Muscle layer of colon (tissue), 2 donors: ENCODE measurements at regions not wholly inside any gene's neighbourhood (a gene's known extent, or its start where the extent isn't known, plus 50 kb on each side); places are given as distances from the start of the nearest gene placed in this dataset.
"Not testable (repeated sequence)": the region's sequence is repeated elsewhere in the genome, so short reads cannot be mapped to it uniquely, and the experiment has no call there.

Experiments
- H3K27ac ChIP-seq: one replicate; pipeline ENCODE4 v1.7.0; 2013; ENCODE audit warnings: low read depth, mild to moderate bottlenecking, low read length, moderate library complexity
- H3K27me3 ChIP-seq, 2 donors: one replicate each; pipeline ENCODE4 v1.7.0; 2013; ENCODE audit warnings: low read length in 2 of 2, mild to moderate bottlenecking in 2 of 2; ENCODE audit not compliant: insufficient read depth in 2 of 2, control insufficient read depth in 1 of 2
- H3K36me3 ChIP-seq: one replicate; pipeline ENCODE4 v1.7.0; 2013; ENCODE audit warnings: mild to moderate bottlenecking, low read length; ENCODE audit not compliant: insufficient read depth
- H3K4me1 ChIP-seq: one replicate; pipeline ENCODE4 v1.7.0; 2013; ENCODE audit warnings: mild to moderate bottlenecking, low read length; ENCODE audit not compliant: insufficient read depth
- H3K4me3 ChIP-seq, 2 donors: one replicate each; pipeline ENCODE4 v1.7.0; 2013; ENCODE audit warnings: low read length in 2 of 2, low read depth in 1 of 2, mild to moderate bottlenecking in 1 of 2, moderate library complexity in 1 of 2
- H3K9ac ChIP-seq: one replicate; pipeline ENCODE4 v1.7.0; 2013; ENCODE audit warnings: low read length
- H3K9me3 ChIP-seq: one replicate; pipeline ENCODE4 v1.7.0; 2013; ENCODE audit warnings: mild to moderate bottlenecking, low read length
- donor health status: abdominal sarcoma.
- donor health status: Adenocarcinoma of cecum.

DNA sequence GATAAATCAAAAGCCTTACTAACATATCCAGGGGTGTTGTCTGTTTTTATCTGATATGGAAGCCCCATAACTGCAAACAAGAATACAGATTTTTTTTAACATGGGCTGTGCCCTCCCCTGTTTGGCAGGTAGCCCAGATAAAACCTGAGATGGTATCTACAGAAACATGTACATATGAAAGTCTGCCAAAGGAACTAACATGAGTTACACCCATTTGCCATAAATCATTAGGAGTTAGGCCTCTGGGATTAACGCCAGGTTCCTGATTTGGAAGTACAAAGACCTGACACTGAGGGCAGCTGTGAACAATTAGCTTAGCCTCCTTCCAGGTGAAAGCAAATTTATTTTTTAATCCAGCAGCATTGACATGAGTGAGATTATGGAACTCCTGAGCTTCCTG is 264.3 kb downstream of the TECRL start:
- no peaks in the 10 kb centered on the region for H3K36me3 ChIP-seq
- H3K4me1 ChIP-seq: peaks cover 10% of the 10 kb centered on the region
- H3K9ac ChIP-seq: no peak overlapping the region
- no peak overlapping the region for H3K27ac ChIP-seq
- H3K9me3 ChIP-seq: no peaks in the 10 kb centered on the region
- no peaks in the 10 kb centered on the region for H3K27me3 ChIP-seq
- no peak overlapping the region for H3K4me3 ChIP-seq

DNA sequence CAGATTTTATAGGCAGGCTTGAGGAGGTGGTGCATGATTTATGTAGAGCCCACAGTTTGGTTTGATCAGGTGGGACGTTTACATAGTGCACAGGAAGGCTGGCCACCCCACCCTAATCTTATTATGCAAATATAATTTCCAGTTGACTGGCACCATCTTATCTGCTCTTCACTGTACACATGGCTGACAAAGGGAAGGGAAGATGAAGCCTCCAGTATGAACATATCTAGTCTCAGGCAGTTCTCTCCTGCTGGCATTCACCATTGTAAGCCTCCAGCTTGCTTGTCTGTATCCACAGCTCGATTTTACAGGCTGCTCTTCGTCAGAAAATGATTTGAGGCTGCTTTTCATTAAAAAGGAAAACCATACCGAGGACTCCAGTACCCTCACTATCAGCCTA is 278.3 kb downstream of the TECRL start:
- Histone ChIP-seq H3K27ac (no peak overlapping the region), H3K36me3 (no peaks in the 10 kb centered on the region), H3K9ac (no peak overlapping the region), H3K27me3 (no peaks in the 10 kb centered on the region), H3K4me1 (no peaks in the 10 kb centered on the region), H3K4me3 (no peak overlapping the region), H3K9me3 (no peaks in the 10 kb centered on the region)

DNA sequence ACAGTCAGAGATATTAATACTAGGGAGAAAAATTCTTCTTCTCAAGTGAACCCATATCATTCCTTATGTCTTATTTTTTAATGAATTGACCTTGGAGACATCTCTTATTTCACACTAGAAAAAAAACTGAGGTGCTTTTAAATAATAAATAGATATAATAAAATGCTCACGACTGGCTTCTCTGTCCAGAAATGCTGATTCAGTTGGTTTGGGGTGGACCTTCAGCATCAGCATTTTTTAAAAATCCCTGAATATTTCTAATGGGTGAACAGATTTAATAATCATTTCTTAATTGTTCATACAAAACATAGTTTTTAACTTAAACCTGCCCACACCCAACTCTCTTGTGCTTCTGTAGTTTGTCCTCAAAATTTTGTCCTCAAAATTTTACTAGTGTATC is 283.9 kb downstream of the TECRL start:
- no peak overlapping the region for H3K4me3 ChIP-seq
- H3K4me1 ChIP-seq: no peaks in the 10 kb centered on the region
- H3K9me3 ChIP-seq: no peaks in the 10 kb centered on the region
- no peaks in the 10 kb centered on the region for H3K36me3 ChIP-seq
- no peak overlapping the region for H3K9ac ChIP-seq
- H3K27ac ChIP-seq: no peak overlapping the region
- H3K27me3 ChIP-seq: no peaks in the 10 kb centered on the region

DNA sequence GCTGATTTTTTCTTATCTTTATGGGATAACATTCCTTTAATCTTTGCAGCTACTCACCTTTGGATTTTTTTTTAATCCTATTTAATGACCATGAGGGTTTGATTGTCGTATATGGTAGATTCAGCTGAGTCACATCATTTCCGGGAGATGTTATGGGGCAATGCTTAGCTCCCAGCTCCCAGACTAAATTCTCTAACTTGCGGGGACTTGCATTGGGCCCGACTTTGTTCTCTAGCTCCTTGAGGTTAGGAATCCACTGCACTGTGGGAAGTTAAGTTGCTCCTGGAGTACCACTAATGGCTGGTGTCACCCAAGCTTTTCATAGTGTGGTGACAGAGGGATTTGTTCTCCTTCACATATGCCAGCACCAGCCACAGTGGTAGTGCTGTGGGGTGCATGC is 287.4 kb downstream of the TECRL start:
- Histone ChIP-seq H3K27me3 (no peaks in the 10 kb centered on the region), H3K27ac (no peak overlapping the region), H3K9me3 (no peaks in the 10 kb centered on the region), H3K9ac (no peak overlapping the region), H3K36me3 (no peaks in the 10 kb centered on the region), H3K4me1 (no peaks in the 10 kb centered on the region), H3K4me3 (no peak overlapping the region)

DNA sequence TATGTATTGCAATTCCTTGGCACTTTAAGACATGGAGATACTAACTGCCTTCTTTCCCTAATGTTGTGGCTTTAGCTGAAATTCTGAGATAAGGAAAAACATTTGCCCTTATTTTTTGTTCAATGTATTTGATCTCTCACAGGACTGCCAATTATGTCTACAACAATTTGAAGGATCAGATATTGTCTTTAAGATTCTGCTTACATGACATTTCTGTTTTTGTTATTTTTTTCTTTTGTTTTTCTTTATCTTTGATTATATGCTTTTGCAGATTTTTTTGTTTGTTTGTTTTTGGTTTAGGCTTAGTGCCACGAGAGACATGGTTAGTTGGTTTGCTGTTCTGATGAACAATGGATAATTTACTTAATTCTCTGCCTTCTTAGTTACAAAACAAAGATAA is 303.3 kb downstream of the TECRL start:
- no peaks in the 10 kb centered on the region for H3K36me3 ChIP-seq
- H3K27me3 ChIP-seq: no peaks in the 10 kb centered on the region
- H3K4me1 ChIP-seq: no peaks in the 10 kb centered on the region
- H3K4me3 ChIP-seq: no peak overlapping the region
- H3K27ac ChIP-seq: no peak overlapping the region
- no peak overlapping the region for H3K9ac ChIP-seq
- H3K9me3 ChIP-seq: no peaks in the 10 kb centered on the region

DNA sequence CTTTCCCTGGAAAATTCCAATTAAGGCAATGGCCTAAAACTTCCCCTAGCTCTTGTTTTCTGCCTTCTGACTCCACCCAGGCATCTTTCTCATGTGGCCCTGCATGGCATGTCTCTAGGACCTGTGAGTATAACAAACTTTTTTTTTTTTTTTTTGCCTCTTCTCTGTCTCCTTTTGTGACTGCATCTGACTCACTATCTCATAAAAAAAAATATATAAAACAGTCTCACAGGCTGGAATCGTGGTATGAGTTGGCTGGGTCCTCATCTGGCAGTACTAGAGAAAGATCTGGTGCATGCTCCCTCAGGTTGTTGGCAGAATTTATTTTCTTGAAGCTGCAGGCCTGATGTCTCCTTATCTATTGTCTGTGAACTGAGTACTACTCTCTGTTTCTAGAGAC is 313.9 kb downstream of the TECRL start:
- no peak overlapping the region for H3K9ac ChIP-seq
- H3K27me3 ChIP-seq: no peaks in the 10 kb centered on the region
- H3K27ac ChIP-seq: no peak overlapping the region
- H3K4me3 ChIP-seq: no peak overlapping the region
- H3K4me1 ChIP-seq: no peaks in the 10 kb centered on the region
- H3K9me3 ChIP-seq: no peaks in the 10 kb centered on the region
- H3K36me3 ChIP-seq: no peaks in the 10 kb centered on the region

DNA sequence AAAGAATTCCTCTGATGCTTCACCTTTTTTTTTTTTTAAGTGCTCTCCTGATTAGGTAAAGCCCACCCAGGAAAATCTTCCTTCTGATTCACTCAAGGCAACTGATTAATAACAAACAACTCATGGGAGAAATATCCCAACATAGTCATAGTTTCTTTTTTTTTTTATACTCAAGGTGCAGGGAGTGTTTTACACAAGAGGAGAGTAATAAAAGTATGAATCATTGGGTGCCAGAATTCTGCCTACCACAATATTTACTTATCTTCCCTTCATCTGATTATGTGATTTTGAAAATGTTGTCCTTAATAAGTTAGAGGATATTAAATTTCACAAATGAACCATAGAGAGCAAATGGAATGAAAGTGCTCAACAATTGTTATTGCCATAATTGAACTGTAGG is 329.9 kb downstream of the TECRL start:
- Histone ChIP-seq H3K27ac (no peak overlapping the region), H3K4me1 (no peaks in the 10 kb centered on the region), H3K9ac (no peak overlapping the region), H3K9me3 (no peaks in the 10 kb centered on the region), H3K27me3 (no peaks in the 10 kb centered on the region), H3K36me3 (no peaks in the 10 kb centered on the region), H3K4me3 (no peak overlapping the region)

DNA sequence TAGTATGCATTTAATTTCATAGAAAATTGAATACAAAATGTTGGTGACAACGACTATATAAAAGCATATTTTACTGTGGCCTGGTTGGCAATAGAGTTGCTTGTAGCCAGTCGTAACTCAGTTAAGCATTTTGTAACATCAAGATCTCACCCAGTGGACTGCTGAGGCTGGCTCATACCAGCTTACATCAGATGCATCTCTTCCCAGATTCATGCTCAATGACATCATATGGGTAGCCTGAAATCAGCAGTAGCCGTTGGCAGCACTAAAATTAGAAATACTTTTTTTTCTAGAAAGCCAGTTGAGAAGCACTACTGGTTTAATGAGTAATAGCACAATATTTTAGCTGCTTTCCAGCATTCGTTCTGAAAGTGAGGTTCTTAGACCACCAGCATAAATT is 341.2 kb downstream of the TECRL start:
- H3K4me1 ChIP-seq: no peaks in the 10 kb centered on the region
- H3K9me3 ChIP-seq: no peaks in the 10 kb centered on the region
- H3K4me3 ChIP-seq: no peak overlapping the region
- no peak overlapping the region for H3K9ac ChIP-seq
- no peak overlapping the region for H3K27ac ChIP-seq
- H3K27me3 ChIP-seq: no peaks in the 10 kb centered on the region
- no peaks in the 10 kb centered on the region for H3K36me3 ChIP-seq

DNA sequence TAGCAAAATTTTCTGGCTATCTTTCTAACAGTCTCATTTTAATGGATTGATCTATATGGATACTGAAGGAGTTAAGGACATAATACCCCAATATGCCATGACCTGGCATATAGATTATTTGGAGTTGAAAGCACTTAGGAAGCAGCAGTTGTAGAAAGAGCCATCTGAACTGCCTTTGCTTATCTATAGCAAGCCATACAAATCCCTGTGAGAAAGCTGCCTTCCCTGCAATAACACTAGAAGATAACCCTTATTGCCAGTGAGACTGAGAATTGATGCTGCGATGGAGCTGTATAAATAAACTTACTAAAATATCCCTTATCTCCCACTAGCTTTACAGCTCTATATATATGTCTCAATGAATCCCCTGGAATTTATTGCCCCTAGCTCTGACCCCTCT is 346.3 kb downstream of the TECRL start:
- no peaks in the 10 kb centered on the region for H3K9me3 ChIP-seq
- no peaks in the 10 kb centered on the region for H3K27me3 ChIP-seq
- H3K27ac ChIP-seq: no peak overlapping the region

DNA sequence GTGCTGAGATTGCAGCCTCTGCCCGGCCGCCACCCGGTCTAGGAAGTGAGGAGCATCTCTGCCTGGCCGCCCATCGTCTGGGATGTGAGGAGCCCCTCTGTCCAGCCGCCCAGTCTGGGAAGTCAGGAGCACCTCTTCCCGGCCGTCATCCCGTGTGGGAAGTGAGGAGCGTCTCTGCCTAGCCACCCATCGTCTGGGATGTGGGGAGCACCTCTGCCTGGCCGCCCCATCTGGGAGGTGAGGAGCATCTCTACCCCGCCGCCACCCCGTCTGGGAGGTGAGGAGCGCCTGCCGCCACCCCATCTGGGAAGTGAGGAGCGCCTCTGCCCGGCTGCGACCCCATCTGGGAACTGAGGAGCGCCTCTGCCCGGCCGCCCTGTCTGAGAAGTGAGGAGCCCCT is 372.2 kb downstream of the TECRL start:
- not testable (repeated sequence) for H3K36me3 ChIP-seq, H3K9ac ChIP-seq, H3K27me3 ChIP-seq, H3K4me1 ChIP-seq, H3K9me3 ChIP-seq, H3K4me3 ChIP-seq, H3K27ac ChIP-seq

More for the DNA sequence above, 346.3 kb downstream of the TECRL start:
- H3K4me1 ChIP-seq: no peaks in the 10 kb centered on the region
- no peak overlapping the region for H3K9ac ChIP-seq
- no peak overlapping the region for H3K4me3 ChIP-seq
- H3K36me3 ChIP-seq: no peaks in the 10 kb centered on the region

DNA sequence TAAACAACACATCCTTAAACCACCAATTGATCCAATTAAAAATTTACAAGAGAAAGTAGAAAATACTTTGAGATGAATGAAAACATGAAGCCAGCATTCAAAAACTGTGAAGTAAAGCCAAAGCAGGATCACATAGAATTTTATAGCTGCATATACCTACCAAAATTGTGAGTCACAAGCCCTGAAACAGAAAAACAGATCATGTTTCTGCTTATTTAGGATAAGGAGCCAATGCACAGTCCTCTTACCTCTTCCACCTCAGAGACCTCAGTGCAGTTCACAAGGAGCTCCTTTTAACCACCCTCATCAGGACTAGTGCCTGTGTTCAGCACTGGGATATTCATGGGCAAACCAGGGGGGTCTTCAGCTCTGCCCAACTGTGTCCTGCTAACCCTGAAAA is 386.7 kb downstream of the TECRL start:
- H3K9me3 ChIP-seq: no peaks in the 10 kb centered on the region
- H3K4me1 ChIP-seq: no peaks in the 10 kb centered on the region
- H3K4me3 ChIP-seq: no peak overlapping the region
- no peak overlapping the region for H3K9ac ChIP-seq
- no peaks in the 10 kb centered on the region for H3K27me3 ChIP-seq
- H3K27ac ChIP-seq: no peak overlapping the region
- H3K36me3 ChIP-seq: no peaks in the 10 kb centered on the region

DNA sequence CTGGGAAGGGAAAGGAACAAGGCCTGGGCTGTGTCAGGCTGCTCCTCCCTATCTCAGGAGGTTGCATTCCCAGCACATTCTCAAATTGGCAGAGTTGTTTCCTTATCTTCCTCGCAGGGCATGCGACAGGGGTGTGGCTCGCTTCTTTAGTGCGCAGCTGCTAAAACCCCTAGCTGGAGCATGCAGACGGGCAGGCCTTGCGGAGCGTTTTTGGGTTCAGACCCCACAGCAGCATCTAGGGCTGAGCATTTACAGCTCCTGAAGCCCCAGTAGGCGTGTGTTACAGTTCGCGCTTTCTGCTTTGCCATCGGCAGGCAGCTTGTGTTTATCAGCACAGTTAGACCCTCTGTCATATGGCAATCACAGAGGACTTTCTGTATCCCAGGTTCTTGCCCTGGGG is 392.4 kb downstream of the TECRL start:
- Histone ChIP-seq H3K27me3 (no peaks in the 10 kb centered on the region), H3K4me3 (no peak overlapping the region), H3K27ac (no peak overlapping the region), H3K36me3 (no peaks in the 10 kb centered on the region), H3K4me1 (no peaks in the 10 kb centered on the region), H3K9me3 (no peaks in the 10 kb centered on the region), H3K9ac (no peak overlapping the region)
